NCI-H1436 (cell line): ENCODE measurements at regions not wholly inside any gene's neighbourhood (a gene's known extent, or its start where the extent isn't known, plus 50 kb on each side); places are given as distances from the start of the nearest gene placed in this dataset.
A peak's percentile ranks its signal among the peaks of the same experiment; 100 is the strongest.

Source experiments
- DNase-seq: peaks from one replicate; lab custom pipeline; 2025; lab: John Stamatoyannopoulos, UW

DNA sequence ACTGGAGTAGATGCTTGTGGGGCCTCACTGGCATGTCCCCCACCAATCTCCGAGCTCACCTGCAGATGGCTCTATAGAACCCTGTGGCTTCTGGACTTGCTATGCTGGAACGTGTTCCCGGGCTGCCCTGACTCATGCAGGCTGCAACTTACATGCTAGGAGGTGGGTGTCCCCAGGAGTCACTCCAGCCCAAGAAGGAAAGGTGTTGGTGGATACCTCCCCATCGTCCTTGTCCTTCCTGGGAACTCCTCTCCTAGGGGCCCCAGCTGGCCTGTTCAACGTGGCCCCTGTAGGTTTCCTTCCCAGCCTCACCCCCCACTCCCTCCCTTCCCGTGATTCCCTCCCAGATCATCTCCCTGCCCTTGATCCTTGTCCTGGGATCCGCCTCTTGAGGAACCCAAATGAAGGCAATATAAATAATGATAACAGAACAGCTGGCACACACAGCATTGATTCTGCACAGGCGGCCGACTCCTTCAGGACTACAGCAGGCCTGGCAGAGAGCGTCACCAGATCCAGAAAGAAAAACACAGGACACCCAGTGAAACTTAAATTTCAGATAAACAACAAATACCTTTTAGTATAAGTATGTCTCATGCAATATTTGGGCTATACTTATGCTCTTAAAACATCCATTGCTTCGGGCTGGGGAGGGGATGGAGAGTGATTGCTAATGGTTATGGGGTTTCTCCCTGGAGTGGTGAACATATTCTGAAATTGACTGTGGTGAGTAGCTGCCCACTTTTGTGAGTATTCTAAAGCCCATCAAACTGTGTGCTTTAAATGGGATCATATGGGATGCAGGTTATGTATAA is 221.1 kb upstream of the GSE1 start:
- no peak for DNase-seq

DNA sequence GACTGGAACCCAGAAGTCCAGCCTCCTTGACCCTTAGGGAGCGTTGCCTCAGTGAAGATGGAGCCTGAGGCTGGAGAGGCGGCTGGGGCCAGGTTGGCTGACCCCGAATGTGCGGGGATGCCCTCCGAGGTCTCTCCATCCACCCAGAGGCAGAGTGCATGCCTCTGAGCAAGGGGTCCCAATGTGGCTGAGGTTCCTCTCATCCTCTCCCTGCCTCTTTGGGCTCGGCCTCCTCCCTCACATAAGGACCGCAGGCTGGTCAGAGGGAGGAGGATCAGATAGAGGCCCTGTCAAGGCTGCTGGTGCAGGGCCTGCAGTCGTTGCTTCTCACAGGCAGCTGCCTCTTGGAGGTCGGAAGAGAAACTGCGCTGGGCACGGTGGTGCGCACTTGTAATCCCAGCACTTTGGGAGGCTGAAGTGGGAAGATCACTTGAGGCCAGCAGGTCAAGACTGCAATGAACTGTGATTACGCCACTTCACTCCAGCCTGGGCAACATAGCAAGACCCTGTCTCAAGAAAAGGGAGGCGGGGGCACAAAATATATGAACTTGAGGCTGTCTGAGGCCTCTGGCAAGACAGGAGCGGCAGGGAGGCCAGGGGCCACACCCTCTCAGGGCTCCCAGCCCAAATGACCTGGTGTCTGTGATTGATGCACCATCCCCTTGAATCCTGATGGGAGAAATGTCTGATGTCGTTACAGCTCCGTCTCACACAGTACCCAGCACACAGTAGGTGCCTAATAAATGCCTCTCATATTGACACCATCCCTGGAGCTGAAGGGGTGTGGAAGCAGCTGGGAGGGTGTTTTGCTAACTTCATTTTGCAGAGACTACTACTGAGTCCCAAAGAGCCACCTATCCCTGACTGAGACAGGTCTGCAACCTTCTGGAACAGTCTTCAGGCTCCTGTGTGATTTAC is 220.1 kb upstream of the GSE1 start:
- no peak for DNase-seq

DNA sequence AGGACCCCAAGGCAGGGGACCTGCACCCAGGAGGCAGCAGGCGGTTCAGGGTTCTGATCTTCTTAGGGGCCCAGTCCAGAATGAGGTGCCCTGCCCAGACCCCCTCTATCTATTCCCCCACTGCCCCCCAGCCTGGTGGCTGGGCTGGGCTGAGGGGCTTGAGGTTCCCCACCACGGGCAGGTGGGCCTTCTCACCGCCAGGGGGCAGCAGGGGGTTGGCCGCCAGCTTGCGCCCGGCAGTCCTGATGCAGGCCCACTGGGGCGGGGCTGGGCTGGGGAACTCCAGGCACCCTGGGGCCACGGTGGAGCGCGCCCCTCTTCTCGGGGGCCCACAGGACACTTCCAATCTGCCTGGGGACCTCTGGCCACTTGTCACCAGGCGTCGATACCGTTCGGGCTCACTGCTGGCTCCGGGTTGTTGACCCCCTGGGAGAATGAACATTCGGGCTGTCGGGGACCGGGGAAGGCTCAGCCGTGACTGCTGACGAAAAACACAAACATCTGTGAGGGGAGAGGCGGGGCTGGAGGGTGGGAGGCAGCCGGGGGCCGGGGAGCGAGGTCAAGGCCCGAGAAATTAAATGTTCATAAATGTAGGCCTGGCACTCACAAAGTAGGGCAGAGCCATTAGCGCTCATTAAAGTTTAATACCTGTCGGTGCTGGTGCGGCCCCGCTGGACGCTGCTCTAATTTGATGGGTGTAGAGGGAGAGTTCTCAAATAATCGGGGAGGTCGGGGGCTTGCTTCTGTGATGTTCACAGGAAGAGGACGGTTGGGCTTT is 219.3 kb upstream of the GSE1 start:
- peak; percentile 69 for DNase-seq

GRCh38 chr16:85394456-85395206 is 218.5 kb upstream of the GSE1 start:
- DNase-seq: peak; percentile 72

GRCh38 chr16:85395207-85395912 is 217.8 kb upstream of the GSE1 start:
- DNase-seq: peak; percentile 80

DNA sequence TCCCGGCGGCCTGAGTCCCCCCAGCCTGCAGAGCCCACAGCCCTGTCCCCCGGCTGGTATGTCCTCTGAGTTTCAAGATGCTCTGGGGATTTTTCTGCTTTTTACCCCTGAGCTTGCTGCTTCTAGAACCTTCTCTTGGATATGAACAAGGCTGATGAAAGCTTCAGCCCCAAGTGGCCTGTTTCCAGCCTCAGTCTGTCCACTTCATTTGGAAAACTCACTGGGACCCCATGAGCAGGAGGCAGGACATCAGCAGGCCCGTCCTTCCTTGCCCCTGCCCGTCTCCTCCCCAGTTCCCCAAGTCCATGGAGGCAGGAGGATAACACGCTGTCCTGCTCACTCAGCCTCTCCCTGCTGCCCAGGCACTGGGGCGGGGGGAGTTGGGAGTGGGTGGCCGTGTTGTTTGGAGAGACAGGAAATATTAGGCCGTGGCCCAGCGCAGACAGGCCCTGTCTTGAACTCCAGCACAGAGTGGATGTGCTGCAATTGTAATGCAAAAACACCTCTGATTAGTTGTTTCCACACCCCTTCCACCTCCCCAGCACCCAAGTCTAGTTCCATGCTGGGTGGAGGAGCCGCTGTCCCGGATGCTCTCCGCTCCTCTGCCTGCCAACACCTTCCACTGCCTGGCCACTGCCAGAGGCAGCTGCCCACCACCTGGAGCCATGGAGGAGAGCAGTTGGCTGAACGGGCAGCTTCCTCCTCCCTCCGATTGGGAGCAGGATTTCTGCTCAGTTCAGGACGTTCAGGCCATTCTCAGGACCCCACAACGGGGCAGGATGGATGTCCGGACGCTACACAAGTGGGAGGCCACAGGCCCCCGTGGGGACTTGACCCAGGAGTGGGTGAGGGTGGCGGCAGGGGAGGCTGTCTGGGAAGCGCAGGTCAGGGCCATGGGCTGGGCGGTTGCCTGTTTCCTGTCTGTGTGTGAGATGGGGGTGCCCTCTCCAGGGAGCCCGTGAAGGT is 216.9 kb upstream of the GSE1 start:
- DNase-seq: no peak

GRCh38 chr16:85396879-85397871 is 215.9 kb upstream of the GSE1 start:
- peak; percentile 79 for DNase-seq

DNA sequence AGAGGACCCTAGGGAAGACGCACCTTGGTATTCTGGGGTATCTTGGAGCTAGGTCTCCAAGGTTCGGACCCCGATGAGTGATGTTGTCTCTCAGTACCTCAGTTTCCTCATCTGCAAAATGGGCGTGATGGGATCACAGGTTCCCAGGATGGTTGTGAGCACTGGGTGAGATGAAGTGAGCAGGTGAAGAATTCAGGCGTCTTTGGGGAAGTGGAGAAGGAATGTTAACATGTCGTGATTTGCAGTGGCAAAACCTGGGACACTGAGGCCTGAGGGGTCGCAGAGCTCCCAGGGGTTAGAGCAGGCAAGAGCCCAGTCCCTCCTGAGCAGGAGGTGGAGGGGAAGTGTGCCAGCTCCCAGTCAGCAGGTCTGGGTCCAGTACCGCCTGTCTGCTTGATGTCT is 215.1 kb upstream of the GSE1 start:
- no peak for DNase-seq

GRCh38 chr16:85398688-85399582 is 214.2 kb upstream of the GSE1 start:
- no peak for DNase-seq

DNA sequence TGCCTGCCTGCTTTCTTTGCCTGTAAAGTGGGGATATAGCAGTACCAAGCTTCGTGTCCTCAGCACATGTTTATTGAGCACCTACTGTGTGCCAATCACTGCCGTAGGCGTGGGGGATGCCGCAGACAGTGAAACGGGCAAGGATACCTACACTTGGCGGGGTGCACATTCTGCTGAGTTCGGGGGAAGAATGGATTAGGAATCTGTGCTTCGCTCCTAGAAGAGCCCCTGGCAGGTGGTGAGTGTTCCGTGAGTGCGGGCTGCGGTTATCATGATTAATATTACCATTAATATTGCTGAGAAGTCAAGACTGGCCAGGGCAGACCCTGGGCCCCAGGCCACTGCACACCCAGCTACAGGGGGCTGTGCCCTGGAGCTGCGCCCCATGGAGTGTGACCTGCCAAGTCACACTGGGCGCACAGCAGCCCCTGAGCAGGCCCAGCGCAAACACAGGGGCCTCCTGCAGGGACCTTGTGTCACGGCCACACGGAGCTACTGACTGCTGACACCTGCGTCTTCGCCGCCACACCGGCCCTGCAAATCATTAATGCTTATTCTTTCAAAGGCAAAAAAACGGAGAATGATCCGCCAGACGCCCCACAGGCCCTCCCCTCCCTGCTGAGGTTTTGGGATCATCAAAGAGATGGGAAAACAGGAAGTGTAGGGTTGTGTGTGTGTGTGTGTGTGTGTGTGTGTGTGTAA is 213.4 kb upstream of the GSE1 start:
- DNase-seq: no peak

GRCh38 chr16:85400305-85401205 is 212.6 kb upstream of the GSE1 start:
- DNase-seq: no peak

- no peak for DNase-seq
Observed at GRCh38 chr16:85401370-85401916, 211.7 kb upstream of the GSE1 start.

- no peak for DNase-seq
Observed at GRCh38 chr16:85401917-85402766, 211.0 kb upstream of the GSE1 start.

DNA sequence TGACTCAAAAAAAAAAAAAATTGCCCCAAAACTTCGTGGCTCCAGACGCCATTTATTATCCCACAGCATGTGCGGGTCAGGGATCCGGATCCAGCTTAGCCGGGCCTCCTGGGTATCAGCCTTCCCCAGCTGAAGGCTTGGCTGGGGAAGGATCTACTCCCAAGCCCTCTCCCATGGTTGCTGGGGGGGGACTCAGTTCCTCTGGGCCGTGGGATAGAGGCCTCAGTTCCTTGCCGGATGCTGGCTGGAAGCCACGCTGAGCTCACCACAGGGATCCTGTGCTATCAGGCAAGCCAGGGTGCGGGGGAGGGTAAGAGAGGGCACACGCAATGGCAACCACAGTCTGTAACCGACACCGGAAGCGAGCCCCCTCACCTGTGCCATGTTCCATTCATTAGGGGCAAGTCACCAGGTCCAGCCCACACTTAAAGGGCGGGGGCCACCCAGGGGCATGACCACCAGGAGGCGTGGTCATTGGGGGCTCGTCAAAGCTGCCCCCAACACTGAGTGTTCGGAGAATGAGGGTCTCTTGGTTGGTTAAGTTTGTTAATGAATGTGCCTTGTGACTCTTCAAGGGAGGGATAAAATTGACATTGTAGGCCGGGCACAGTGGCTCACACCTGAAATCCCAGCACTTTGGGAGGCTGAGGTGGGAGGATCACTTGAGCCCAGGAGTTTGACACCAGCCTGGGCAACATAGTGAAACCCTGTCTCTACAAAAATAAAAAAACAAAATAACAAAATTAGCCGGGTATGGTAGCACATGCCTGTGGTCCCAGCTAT is 210.0 kb upstream of the GSE1 start:
- no peak for DNase-seq
